ENCODE measurements at regions not wholly inside any gene's neighbourhood (a gene's known extent, or its start where the extent isn't known, plus 50 kb on each side); places are given as distances from the start of the nearest gene placed in this dataset.
"Not testable (repeated sequence)": the region's sequence is repeated elsewhere in the genome, so short reads cannot be mapped to it uniquely, and the experiment has no call there.

DNA sequence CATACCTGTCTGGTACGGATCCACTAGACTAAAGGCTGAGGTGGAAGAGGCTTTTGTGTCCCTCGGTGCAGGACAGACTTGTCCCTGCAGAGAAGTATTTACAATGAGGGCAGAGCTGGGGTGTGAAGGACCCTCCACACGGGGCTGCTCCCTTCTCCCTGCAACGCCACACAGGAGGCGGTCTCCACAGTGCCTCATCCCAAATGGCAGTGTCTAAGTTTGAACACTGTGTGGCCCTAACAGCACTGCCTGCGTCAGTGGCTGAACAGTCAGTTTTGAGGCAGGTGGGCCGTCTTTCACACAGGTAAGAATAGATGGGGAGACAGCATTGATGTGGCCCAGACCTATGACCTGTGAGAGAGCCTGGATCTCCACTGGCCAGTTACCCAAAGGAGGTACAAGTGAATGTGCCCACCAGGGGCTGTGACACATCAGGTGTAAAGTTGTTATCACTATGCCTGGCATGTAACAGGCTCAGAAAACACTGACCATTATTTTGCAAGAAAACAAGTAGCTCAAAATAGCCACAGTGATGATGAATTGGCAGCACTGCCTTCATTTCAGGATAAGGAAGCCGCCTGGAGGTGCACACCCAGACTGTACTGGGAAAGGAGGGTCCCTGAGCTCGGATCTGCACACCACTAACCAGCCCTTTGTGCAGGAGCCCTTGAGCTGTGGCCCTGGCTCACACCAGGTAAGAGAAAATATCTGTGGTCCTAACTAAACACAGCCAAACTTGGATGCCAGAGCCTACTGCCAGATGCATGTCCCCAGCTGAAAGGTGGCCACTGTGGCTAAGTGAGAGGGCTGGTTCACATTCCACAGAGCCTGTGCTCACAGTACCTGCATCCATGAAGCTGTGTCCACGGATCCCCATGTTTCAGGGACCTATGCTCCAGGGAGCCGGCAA is 246.7 kb downstream of the DLL1 start:
- no peak for DNase-seq (ENCODE audit: low spot score)

DNA sequence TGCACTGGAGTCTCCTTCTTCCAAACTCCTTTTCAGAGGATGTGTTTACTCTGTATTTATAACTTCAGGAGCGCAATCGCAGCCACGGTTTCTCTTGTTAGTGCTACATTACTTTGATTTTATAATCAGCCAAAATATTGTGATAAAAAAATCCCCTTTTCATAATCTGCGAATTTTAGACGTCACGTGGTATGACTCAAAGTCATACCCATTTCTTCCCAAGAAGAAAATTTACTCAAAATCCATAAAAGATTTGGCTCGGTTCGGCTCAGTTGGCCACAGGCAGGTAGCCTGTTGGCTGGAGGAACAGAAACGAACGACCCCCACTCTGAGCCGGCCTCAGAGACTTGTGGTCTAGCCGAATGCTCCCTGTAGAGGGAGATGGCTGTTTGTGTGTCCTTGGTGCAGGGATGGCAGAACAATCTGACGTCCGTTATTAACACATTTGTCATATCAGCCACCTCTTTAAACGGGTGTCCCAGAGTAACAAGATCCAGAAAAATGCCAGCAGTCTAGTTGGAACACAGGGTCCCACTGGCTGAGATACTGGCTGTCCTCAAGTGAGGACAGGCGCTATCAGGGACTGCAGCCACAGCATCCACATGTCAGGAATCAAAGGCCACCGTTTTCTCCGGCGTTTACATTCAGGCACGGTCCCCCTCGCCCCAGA is 247.6 kb downstream of the DLL1 start:
- DNase-seq (ENCODE audit: low spot score): no peak

- DNase-seq (ENCODE audit: low spot score): no peak
Observed at GRCh38 chr6:170042596-170043118, 248.2 kb downstream of the DLL1 start.

GRCh38 chr6:170042123-170042522 is 248.8 kb downstream of the DLL1 start:
- DNase-seq (ENCODE audit: low spot score): no peak

DNA sequence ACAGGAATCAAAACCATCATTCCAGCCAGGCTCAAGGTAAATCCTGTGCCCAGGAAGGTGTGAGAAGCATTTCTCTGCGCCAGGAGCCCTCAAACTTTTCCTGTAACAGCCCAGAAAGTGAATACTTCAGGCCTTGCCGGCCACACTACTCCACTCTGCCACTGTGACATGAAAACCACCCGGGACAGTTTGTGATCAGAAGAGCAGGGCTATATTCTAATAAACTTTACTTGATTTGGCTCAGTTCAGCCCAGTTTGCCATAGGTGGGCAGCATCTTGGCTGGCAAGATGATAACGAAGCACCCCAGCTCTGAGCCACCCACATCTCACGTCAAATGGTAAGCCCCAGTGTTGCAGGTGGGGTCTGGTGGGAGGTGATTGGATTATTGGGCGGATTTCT is 249.4 kb downstream of the DLL1 start:
- no peak for DNase-seq (ENCODE audit: low spot score)

GRCh38 chr6:170040906-170041305 is 250.0 kb downstream of the DLL1 start:
- no peak for DNase-seq (ENCODE audit: low spot score)

GRCh38 chr6:170040115-170040500 is 250.8 kb downstream of the DLL1 start:
- DNase-seq (ENCODE audit: low spot score): no peak

DNA sequence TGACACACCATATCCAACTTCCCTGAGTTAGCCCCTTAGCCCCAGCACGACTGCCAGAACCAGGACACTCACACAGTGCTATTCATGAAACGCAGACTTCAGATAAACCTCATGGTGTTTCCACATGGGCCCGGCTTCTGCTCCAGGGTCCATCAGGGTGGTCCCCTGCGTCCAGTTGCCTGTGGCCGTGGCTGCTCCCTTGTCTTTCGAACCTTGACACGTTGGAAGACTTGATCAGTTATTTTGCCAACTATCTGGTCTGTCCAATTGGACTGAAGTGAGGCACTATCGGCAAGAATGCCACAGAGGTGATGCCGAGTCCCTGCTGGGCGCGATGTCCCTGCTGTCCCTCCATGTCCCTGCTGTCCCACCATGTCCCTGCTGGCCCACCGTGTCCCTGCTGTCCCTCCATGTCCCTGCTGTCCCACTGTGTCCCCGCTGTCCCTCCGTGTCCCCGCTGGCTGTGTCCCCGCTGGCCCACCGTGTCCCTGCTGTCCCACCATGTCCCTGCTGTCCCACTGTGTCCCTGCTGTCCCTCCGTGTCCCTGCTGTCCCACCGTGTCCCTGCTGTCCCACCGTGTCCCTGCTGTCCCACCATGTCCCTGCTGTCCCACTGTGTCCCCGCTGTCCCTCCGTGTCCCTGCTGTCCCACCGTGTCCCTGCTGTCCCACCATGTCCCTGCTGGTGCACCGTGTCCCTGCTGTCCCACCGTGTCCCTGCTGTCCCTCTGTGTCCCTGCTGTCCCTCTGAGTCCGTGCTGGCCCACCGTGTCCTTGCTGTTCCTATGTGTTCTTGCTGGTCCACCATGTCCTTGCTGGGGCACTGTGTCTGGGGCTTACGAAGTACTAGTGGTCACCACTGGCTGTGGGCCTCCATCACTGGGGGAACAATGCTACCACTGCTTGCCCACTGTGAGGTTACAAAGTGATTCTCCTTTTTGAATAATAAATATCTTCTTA is 251.4 kb downstream of the DLL1 start:
- DNase-seq (ENCODE audit: low spot score): no peak

- no peak for DNase-seq (ENCODE audit: low spot score)
Observed at GRCh38 chr6:170038708-170039107, 252.2 kb downstream of the DLL1 start.

GRCh38 chr6:170038251-170038650 is 252.6 kb downstream of the DLL1 start:
- DNase-seq (ENCODE audit: low spot score): no peak

DNA sequence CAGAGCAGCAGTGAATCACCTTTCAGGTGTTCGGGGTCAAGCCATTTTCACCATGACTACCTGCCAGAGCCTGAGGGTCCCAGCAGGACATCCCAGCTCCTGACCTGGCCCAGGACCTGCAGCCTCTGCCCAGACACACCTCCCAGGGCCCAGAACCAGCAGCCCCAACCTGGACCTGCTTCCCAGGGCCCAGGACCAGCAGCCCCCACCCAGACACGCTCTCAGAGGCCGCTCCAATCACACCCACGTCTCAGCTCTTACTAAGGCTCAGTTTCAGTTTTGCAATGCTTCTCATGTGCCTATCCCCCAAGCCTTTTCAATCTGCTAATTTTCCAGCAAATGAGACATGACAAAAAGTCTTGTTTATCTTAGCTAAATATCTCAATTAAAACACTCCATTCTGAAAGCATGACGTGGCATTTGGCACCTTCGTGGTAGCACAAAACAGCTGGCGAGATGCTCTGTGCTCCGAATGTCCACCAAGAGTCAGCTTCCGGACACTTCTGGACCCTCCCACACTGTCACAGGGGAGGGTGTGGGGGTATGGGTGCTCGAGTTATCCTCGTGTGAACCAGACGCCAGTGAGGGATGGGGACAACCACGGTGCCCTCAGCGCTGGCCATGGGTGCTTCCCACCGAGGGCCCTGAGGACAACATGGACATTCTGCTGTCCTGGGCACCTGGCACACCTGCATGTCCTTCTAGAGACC is 253.2 kb downstream of the DLL1 start:
- no peak for DNase-seq (ENCODE audit: low spot score)

DNA sequence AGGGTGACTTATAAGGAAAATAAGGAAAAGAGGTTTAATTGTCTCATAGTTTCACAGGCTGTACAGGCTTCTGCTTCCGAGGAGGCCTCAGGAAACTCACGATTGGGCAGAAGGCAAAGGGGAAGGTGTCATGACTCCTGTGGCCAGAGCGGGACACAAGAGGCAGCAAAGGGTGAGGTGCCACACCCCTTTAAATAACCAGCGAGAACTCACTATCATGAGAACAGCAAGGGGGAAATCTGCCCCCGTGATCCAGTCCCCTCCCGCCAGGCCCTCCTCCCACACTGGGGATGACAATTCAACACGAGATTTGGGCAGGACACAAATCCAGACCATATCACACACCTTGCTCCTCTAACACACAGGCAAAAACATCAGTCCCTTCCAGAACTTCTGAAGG is 254.0 kb downstream of the DLL1 start:
- DNase-seq (ENCODE audit: low spot score): no peak

DNA sequence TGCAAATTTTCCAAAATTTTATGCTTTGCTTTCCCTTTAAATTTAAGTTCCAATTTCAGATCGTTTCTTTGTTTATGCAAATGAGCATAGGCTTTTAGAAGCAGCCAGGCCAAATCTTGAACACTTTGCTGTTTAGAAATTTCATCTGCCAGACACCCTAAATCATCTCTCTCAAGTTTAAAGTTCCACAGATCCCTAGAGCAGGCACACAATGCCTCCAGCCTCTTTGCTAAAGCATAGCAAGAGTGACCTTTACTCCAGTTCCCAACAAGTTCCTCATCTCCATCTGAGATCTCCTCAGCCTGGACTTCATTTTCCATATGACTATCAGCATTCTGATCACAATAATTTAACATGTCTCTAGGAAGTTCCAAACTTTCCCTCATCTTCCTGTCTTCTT is 254.5 kb downstream of the DLL1 start:
- DNase-seq (ENCODE audit: low spot score): not testable (repeated sequence)

DNA sequence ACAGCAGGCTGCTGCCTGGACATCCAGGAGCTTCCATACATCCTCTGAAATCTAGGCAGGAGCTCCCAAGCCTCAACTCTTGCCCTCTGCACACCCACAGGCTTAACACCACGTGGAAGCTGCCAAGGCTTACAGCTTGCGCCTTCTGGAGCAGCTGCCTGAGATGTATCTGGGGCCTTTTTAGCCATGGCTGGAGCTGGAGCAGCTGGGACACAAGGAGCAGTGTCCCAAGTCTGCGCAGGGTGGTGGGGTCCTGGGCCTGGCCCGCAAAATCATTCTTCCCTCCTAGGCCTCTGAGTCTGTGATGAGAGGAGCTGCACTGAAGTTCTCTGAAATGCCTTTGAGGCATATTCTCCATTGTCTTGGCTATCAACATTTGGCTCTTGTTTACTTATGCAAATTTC is 255.0 kb downstream of the DLL1 start:
- no peak for DNase-seq (ENCODE audit: low spot score)

DNA sequence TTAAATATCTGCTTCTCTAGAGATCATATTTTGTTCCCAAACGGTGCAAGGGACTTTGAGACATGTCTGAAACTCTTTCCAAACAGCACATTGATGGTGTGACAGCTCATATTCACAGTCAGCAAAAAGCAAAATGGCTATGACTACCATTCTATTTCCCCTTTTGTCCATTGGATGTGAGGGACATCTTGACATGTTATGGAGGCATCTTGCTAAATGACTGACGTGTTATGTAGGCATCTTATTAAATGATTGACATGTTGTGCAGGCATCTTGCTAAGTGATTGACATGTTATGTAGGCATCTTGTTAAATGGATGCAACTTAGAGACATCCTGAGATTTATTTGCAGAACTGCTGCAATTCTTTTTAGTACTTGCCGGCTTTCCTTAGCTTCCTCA is 255.8 kb downstream of the DLL1 start:
- DNase-seq (ENCODE audit: low spot score): no peak

GRCh38 chr6:170034294-170034693 is 256.6 kb downstream of the DLL1 start:
- DNase-seq (ENCODE audit: low spot score): no peak

DNA sequence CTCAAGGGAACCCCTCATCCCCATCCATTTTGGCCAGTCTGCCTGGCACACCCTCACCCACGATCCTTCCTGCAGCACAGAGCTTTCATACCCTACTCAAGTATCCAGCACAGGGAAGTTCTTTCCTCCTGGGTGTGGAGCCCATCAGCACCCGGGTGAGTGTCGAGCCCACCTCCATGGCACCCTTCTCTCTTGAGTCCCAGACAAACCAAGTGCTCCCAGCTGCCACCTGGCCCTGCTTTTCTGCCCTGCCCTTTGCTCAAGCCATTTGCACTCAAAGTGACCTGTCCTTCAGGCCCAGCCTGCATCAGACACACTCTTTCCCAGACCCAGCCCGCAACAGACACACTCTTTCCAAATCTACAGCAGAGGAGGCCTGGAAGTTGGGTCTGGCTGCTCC is 257.2 kb downstream of the DLL1 start:
- DNase-seq (ENCODE audit: low spot score): no peak

- no peak for DNase-seq (ENCODE audit: low spot score)
Observed at GRCh38 chr6:170032706-170033309, 258.1 kb downstream of the DLL1 start.

DNA sequence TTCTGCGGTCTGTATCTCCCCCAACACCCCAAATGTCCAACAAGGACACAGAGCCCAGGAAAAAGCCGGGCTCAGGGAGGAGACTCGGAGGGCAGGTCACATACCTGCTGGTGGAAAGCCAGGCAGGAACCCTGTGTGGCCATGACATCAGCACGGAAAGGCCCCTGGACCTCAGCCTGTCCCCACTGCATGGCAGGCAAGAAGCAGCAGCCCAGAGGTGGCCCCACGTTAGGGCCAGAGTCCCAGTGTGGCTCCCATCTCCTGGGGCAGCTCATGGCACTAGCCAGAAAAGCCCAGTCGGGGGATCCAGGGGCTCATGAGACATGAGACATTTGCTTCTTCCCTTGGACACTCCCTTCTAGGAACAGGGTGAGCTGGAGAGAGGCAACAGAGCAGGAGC is 258.7 kb downstream of the DLL1 start:
- no peak for DNase-seq (ENCODE audit: low spot score)

- DNase-seq (ENCODE audit: low spot score): no peak
Observed at GRCh38 chr6:170031684-170032121, 259.2 kb downstream of the DLL1 start.
